ENCODE measurements at regions not wholly inside any gene's neighbourhood (a gene's known extent, or its start where the extent isn't known, plus 50 kb on each side); places are given as distances from the start of the nearest gene placed in this dataset.

DNA sequence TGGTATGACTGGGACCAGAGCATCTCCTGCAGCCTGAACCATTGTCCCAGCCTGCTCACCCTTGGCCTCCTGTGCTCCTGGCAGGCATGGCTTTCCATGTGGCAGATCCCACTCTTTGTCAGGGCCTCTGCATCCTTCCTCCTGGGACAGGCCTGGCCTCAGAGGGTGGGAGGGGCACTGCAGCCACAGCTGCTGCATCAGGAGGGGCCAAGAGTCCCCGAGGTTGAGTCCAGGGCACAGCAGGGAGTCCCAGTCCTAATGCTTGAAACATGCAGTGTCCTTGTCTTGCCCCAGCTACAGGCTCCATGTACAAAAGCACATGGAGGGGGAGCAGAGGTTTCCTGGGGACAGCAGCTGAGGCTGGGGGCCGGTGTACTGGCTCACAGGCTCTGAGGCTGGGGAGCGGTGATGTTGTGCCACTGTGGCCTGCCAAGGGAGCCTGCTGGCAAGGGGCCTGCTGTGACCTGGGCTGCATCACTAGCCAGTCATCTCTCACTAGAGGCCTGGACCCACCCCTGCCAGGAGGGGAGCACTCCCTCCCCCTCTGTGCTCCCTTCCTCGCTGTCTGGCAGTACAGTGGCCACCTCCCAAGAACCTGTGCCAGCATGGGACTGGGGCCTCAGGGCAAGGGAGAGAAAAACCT is 144.8 kb downstream of the ZNF248 start:
- DNase-seq (ENCODE audit: low spot score), result no peak
- H3K27me3 Mint-ChIP-seq (ENCODE audit: low read depth), result peaks cover 9% of the 10 kb centered on the region
- ChIA-PET CTCF (no interaction called here), POLR2A (no interaction called here)
- H3K9me3 Mint-ChIP-seq, result peaks cover 59% of the 10 kb centered on the region
- H3K4me3 Mint-ChIP-seq, result no peak overlapping the region
- peaks cover 55% of the 10 kb centered on the region for H3K36me3 Mint-ChIP-seq
- no peak for ATAC-seq
- H3K27ac Mint-ChIP-seq, result no peak overlapping the region
- H3K4me1 Mint-ChIP-seq, result no peaks in the 10 kb centered on the region
- TF ChIP-seq, protein P1, sequence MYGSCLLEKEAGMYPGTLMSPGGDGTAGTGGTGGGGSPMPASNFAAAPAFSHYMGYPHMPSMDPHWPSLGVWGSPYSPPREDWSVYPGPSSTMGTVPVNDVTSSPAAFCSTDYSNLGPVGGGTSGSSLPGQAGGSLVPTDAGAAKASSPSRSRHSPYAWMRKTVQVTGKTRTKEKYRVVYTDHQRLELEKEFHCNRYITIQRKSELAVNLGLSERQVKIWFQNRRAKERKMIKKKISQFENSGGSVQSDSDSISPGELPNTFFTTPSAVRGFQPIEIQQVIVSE (CRISPR knock-in tag; IDR thresholded peaks at IDR 0.05; ENCODE audit: borderline replicate concordance), result no peak
- TF ChIP-seq ZNF121 (CRISPR knock-in tag; IDR thresholded peaks at IDR 0.05), result no peak

DNA sequence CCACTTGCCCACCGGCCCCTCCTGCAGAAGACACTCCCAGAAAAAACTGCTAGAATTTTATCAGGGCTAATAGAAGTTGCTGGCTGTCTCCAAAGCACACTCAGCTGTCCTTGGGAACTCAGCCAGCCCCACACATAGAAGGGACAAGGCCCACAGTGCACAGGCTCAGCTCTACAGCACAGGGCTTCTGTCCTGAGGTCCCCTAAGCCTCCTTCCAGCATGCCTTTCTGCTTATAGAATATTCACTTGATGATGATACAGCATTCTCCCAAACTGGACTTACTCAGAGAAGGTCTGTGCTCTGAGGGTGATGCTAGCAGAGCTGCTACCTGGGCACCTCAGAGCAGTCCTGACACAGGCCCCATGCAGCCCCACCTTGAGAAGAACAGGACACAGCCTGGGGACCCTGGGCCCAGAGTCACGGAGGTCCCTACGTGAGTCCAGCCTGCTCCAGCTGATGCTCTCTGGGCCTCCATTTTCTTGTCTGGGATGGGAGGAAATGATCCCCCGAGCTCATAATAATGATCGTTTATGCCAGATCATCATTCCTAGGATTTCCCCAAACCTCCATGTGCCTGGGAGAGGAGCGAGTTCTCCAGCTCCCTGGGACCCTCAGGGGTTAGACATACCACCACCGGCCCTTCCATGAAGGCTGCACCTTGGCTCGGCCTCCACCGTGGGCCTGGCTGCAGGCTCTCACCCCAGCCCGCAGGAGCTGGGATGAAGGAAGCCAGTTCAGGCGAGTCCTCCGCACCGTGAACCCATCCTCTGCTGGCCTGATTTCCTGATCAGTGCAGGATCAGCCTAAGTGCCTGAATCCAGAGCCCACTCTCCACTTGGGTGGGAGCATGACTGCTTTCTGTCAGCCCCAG is 145.6 kb downstream of the ZNF248 start:
- Mint-ChIP-seq H3K9me3 (peaks cover 61% of the 10 kb centered on the region), H3K4me1 (no peaks in the 10 kb centered on the region), H3K36me3 (peaks cover 57% of the 10 kb centered on the region), H3K27me3 (ENCODE audit: low read depth) (peaks cover 7% of the 10 kb centered on the region), H3K27ac (no peak overlapping the region), H3K4me3 (no peak overlapping the region)
- ChIA-PET POLR2A (no interaction called here), CTCF (no interaction called here)
- ATAC-seq (no peak), DNase-seq (ENCODE audit: low spot score) (no peak)
- TF ChIP-seq, protein P2, sequence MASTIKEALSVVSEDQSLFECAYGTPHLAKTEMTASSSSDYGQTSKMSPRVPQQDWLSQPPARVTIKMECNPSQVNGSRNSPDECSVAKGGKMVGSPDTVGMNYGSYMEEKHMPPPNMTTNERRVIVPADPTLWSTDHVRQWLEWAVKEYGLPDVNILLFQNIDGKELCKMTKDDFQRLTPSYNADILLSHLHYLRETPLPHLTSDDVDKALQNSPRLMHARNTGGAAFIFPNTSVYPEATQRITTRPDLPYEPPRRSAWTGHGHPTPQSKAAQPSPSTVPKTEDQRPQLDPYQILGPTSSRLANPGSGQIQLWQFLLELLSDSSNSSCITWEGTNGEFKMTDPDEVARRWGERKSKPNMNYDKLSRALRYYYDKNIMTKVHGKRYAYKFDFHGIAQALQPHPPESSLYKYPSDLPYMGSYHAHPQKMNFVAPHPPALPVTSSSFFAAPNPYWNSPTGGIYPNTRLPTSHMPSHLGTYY (CRISPR knock-in tag; IDR thresholded peaks at IDR 0.05), result no peak
- TF ChIP-seq, protein P3, sequence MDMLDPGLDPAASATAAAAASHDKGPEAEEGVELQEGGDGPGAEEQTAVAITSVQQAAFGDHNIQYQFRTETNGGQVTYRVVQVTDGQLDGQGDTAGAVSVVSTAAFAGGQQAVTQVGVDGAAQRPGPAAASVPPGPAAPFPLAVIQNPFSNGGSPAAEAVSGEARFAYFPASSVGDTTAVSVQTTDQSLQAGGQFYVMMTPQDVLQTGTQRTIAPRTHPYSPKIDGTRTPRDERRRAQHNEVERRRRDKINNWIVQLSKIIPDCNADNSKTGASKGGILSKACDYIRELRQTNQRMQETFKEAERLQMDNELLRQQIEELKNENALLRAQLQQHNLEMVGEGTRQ (CRISPR knock-in tag; IDR thresholded peaks at IDR 0.05), result no peak
- TF ChIP-seq, protein P4, sequence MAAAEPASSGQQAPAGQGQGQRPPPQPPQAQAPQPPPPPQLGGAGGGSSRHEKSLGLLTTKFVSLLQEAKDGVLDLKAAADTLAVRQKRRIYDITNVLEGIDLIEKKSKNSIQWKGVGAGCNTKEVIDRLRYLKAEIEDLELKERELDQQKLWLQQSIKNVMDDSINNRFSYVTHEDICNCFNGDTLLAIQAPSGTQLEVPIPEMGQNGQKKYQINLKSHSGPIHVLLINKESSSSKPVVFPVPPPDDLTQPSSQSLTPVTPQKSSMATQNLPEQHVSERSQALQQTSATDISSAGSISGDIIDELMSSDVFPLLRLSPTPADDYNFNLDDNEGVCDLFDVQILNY (CRISPR knock-in tag; IDR thresholded peaks at IDR 0.05), result no peak
- TF ChIP-seq CBFB (CRISPR knock-in tag; IDR thresholded peaks at IDR 0.05; ENCODE audit: low read depth) (no peak), FOXK1 (CRISPR knock-in tag; IDR thresholded peaks at IDR 0.05) (no peak), GTF2I (CRISPR knock-in tag; conservative IDR thresholded peaks at IDR 0.05) (no peak), NR2C2 (CRISPR knock-in tag; IDR thresholded peaks at IDR 0.05) (no peak), RELA (CRISPR knock-in tag; IDR thresholded peaks at IDR 0.05; ENCODE audit: borderline replicate concordance) (no peak), SMAD4 (CRISPR knock-in tag; IDR thresholded peaks at IDR 0.05) (no peak)
- TF ChIP-seq, protein P5, sequence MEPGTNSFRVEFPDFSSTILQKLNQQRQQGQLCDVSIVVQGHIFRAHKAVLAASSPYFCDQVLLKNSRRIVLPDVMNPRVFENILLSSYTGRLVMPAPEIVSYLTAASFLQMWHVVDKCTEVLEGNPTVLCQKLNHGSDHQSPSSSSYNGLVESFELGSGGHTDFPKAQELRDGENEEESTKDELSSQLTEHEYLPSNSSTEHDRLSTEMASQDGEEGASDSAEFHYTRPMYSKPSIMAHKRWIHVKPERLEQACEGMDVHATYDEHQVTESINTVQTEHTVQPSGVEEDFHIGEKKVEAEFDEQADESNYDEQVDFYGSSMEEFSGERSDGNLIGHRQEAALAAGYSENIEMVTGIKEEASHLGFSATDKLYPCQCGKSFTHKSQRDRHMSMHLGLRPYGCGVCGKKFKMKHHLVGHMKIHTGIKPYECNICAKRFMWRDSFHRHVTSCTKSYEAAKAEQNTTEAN (CRISPR knock-in tag; IDR thresholded peaks at IDR 0.05), result no peak
- TF ChIP-seq, protein P6, sequence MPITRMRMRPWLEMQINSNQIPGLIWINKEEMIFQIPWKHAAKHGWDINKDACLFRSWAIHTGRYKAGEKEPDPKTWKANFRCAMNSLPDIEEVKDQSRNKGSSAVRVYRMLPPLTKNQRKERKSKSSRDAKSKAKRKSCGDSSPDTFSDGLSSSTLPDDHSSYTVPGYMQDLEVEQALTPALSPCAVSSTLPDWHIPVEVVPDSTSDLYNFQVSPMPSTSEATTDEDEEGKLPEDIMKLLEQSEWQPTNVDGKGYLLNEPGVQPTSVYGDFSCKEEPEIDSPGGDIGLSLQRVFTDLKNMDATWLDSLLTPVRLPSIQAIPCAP (CRISPR knock-in tag; IDR thresholded peaks at IDR 0.05), result no peak

DNA sequence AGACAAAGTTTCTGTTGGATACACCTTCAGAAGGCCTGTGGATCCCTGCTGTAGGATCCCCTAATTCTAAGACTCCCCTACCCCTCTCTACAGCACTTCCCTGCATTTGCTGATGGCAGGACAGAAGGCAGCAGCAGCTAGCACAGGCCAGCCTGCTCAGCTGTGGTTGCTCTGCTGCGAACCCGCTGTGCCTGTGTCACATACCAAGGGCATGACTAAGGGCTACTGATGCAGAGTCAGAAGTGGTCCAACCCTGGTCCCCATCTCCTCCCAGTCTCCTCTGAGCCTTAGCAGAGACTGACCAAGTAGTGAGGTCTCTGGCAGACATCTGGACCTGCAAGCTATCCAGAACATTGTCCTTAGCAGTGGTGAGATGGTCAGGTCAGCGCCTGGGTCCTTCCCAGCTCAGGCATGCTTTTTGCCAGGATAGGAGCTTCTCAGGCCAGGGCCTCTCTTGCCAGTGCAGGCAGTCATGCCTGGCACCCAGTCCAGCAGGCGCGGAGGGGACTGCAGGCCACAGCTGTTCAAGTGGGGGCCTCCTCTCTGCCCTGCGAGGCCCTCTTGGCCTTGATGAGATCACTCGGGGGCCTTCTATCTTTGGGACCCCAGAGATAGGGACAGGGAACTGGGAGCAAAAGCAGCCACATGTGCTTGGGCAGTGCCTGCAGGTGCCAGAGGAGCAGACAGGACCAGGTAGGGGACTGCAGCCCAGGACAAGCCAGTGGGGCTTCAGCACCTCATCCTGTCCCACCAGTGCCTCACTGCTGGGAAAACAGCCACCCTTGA is 146.4 kb downstream of the ZNF248 start:
- no peaks in the 10 kb centered on the region for H3K4me1 Mint-ChIP-seq
- H3K9me3 Mint-ChIP-seq, result peaks cover 61% of the 10 kb centered on the region
- peaks cover 56% of the 10 kb centered on the region for H3K36me3 Mint-ChIP-seq
- H3K27ac Mint-ChIP-seq, result no peak overlapping the region
- no peak overlapping the region for H3K4me3 Mint-ChIP-seq
- POLR2A ChIA-PET, result no interaction called here
- CTCF ChIA-PET, result no interaction called here
- ATAC-seq (no peak), DNase-seq (ENCODE audit: low spot score) (no peak)
- H3K27me3 Mint-ChIP-seq (ENCODE audit: low read depth), result peaks cover 7% of the 10 kb centered on the region
- TF ChIP-seq, protein P7, sequence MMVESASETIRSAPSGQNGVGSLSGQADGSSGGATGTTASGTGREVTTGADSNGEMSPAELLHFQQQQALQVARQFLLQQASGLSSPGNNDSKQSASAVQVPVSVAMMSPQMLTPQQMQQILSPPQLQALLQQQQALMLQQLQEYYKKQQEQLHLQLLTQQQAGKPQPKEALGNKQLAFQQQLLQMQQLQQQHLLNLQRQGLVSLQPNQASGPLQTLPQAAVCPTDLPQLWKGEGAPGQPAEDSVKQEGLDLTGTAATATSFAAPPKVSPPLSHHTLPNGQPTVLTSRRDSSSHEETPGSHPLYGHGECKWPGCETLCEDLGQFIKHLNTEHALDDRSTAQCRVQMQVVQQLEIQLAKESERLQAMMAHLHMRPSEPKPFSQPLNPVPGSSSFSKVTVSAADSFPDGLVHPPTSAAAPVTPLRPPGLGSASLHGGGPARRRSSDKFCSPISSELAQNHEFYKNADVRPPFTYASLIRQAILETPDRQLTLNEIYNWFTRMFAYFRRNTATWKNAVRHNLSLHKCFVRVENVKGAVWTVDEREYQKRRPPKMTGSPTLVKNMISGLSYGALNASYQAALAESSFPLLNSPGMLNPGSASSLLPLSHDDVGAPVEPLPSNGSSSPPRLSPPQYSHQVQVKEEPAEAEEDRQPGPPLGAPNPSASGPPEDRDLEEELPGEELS (CRISPR knock-in tag; IDR thresholded peaks at IDR 0.05), result no peak
- TF ChIP-seq, protein P8, sequence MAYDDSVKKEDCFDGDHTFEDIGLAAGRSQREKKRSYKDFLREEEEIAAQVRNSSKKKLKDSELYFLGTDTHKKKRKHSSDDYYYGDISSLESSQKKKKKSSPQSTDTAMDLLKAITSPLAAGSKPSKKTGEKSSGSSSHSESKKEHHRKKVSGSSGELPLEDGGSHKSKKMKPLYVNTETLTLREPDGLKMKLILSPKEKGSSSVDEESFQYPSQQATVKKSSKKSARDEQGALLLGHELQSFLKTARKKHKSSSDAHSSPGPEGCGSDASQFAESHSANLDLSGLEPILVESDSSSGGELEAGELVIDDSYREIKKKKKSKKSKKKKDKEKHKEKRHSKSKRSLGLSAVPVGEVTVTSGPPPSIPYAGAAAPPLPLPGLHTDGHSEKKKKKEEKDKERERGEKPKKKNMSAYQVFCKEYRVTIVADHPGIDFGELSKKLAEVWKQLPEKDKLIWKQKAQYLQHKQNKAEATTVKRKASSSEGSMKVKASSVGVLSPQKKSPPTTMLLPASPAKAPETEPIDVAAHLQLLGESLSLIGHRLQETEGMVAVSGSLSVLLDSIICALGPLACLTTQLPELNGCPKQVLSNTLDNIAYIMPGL (CRISPR knock-in tag; IDR thresholded peaks at IDR 0.05), result no peak
- TF ChIP-seq FOXJ3 (CRISPR knock-in tag; IDR thresholded peaks at IDR 0.05; ENCODE audit: borderline replicate concordance), result no peak
- no peak for TF ChIP-seq KAT7 (CRISPR knock-in tag; IDR thresholded peaks at IDR 0.05; ENCODE audit: borderline replicate concordance)
- no peak for TF ChIP-seq ZNF138 (CRISPR knock-in tag; conservative IDR thresholded peaks at IDR 0.05)
- no peak for TF ChIP-seq CREB1 (CRISPR knock-in tag; IDR thresholded peaks at IDR 0.05)
